ENCODE measurements at regions not wholly inside any gene's neighbourhood (a gene's known extent, or its start where the extent isn't known, plus 50 kb on each side); places are given as distances from the start of the nearest gene placed in this dataset.

GRCh38 chr9:129385211-129385934, 207.3 kb upstream of the IER5L start:
- TF ChIP-seq POLR2A (IDR thresholded peaks at IDR 0.05; ENCODE audit: control extremely low read depth in 1 of 2, low read depth in 2 of 2, low read length in 2 of 2) (no peak), CTCF (IDR thresholded peaks at IDR 0.05; ENCODE audit: control extremely low read depth in 1 of 3, insufficient read depth in 1 of 3, low read depth in 1 of 3, low read length in 3 of 3) (no peak), ATF2 (IDR thresholded peaks at IDR 0.05; ENCODE audit: low read length) (no peak), POLR2AphosphoS5 (IDR thresholded peaks at IDR 0.05; ENCODE audit: low read depth, low read length) (no peak), USF2 (IDR thresholded peaks at IDR 0.05; ENCODE audit: low read length) (no peak), SIN3A (conservative IDR thresholded peaks at IDR 0.05 in 1 of 2, IDR thresholded peaks at IDR 0.05 in 1 of 2; ENCODE audit: low read depth in 1 of 2, low read length in 2 of 2) (no peak), CREB1 (IDR thresholded peaks at IDR 0.05) (no peak), GABPA (IDR thresholded peaks at IDR 0.05; ENCODE audit: borderline replicate concordance, insufficient read depth, low read length) (no peak), ZNF274 (IDR thresholded peaks at IDR 0.05; ENCODE audit: borderline replicate concordance, extremely low read depth, low read length) (no peak), TAF1 (IDR thresholded peaks at IDR 0.05; ENCODE audit: low read depth, low read length) (no peak), BCL11A (IDR thresholded peaks at IDR 0.05; ENCODE audit: low read depth in 2 of 2, low read length in 2 of 2) (no peak), MAFK (IDR thresholded peaks at IDR 0.05; ENCODE audit: low read depth, low read length) (no peak)
